GDM1 (cell line): ENCODE measurements at regions not wholly inside any gene's neighbourhood (a gene's known extent, or its start where the extent isn't known, plus 50 kb on each side); places are given as distances from the start of the nearest gene placed in this dataset.

Experiments used
- DNase-seq: peaks from one replicate; lab custom pipeline; 2025; lab: John Stamatoyannopoulos, UW

DNA sequence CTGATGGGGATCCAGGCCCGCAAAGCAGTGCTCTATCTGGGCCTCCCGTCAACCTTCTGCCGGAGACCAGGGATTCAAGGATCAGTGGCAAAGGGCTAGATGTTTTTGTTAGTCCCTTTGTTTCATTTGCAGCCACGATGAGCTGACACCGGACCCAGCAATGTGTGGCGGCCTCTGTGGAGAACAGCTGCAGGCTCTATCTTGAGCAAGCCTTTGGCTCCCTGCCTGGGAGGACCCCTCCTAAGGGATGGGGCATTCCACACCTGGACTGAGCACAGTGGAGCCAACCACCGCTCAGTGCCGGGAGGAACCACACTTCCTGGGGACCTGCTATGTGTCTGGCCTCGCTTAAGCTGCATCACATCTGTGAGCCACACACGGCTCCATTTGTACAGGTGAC, 215.8 kb downstream of the RBFOX3 start:
- DNase-seq = no peak

GRCh38 chr17:79393358-79394052, 217.3 kb downstream of the RBFOX3 start:
- DNase-seq = peak; percentile 35

GRCh38 chr17:79392598-79392997, 218.3 kb downstream of the RBFOX3 start:
- DNase-seq = no peak

GRCh38 chr17:79391376-79392233, 219.2 kb downstream of the RBFOX3 start:
- peak; percentile 18 for DNase-seq

- DNase-seq = no peak
Measured at GRCh38 chr17:79389896-79390295, 221.0 kb downstream of the RBFOX3 start.

DNA sequence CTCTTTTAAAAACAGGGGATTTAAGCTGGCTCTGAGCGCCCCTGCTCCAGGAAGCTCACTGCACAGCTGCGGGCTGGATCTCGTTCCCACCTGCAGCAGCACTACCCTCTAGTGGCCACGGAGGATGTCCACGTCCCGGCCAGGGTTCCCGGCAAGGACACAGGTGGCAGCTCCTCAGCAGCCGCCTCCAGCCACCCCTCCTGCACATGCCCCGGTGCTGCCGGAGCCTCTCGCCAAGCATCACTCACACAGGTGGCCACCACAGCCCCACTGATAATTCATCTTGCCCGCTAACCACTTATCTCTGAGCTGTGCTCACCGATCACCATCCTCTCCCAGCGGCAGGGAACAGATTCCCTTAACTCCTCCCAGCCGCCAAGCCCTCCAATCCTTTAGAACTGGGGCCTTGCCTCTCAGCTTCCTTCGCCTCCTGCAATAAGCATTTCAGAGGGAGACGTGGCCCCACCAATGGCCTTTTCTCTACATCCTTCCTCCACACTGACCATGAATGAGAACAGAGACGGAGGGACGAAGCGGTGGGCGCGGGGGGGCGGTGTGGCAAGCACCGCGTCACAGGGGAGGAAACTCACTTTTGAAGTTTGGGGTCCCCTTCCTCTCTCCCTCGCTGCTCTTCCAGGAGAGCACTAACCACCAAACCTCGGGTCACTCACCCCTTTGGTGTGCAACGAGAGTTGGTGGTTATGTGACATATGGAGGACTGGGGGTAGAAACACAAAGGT, 222.1 kb downstream of the RBFOX3 start:
- DNase-seq = no peak

DNA sequence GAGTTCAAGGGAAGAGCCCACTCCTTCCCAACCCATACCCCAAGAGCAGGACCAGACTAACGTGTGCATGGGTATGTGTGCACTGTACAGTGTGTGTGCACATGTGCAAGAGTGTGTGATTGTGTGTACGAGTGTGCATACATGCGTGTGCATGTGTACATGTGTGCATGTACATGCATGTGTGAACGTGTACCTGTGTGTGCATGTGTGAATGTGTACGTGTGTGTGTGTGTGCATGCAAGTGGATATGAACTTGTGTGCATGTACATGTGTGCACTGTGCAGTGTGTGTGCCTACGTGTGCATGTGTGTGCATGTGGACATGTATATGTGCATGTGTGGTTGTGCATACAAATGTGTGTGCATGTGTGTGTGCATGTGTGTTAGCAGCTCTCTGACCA, 223.1 kb downstream of the RBFOX3 start:
- DNase-seq = no peak

DNA sequence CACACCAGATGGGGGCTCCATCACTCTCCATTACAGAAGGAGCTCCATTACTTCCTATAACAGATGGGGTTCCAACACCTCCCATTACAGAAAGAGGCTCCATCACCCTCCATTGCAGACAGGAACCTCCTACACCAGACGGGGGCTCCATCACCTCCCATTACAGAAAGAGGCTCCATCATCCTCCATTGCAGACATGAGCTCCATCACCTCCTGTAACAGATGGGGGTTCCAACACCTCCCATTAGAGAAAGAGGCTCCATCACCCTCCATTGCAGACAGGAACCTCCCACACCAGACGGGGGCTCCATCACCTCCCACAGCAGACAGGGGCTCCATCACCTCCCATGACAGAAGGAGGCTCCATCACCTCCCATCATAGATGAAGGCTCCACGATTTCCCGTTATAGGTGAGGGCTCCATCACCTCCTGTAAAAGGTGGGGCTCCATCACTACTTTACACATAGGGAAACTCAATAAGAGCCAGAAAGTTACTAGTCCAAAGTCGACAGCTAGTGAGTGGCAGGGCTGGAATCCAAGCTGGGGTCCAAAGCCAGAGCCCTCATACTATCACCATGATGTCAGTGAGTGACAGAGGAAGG, 224.8 kb downstream of the RBFOX3 start:
- no peak for DNase-seq

GRCh38 chr17:79382313-79382712, 228.5 kb downstream of the RBFOX3 start:
- DNase-seq = no peak

GRCh38 chr17:79379700-79380445, 231.0 kb downstream of the RBFOX3 start:
- no peak for DNase-seq

DNA sequence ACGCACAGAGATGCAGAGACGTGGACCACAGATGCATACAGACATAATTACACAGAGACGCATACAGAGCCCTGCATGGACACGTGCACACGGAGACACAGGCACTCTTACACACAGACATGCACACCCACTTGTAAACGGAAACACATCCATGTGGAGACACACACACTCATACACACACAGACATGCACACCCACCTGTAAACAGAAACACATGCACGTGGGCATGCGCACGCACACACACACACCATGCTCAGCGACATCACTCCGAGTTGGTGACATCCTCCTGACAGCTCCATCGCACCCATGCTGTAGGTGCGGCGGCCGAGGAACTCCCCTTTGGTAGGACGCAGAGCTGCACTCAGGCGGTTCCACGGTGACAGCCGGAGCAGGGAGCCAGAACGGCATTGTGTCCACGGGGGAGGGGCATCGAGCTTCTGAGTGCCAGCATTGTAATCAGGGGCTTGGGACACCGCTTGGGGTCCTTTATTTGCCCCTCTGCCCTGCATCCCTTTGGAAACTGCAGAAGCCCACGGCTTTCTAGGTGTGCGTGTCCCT, 233.5 kb downstream of the RBFOX3 start:
- no peak for DNase-seq

- no peak for DNase-seq
Measured at GRCh38 chr17:79374807-79375206, 236.0 kb downstream of the RBFOX3 start.

DNA sequence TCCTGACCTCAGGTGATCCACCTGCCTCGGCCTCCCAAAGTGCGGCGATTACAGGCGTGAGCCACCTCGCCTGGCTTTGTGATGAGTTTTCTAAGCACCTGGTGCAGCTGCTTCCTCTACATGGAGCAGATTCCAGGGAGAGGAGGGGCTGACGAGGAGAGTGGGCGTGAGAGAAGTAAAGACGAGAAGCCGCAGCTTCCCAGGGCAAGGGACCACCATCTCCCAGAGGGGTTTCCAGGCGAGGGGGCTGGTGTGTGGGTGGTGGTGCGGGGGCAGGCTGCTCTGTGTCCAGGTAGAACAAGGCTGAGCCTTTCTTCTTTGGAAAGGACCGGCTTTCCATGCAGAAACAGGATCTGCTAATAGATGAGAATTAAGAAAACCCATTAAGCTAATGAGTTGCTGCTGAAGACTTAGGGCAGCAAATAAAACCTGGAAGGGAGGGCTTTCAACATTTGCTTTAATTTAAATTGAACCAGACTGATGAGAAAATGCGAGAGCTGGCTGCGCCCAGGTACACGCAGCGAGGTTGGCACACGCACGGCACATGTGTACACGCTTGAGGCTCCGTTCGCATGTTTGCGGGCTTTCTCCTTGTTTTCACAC, 236.7 kb downstream of the RBFOX3 start:
- DNase-seq = no peak

DNA sequence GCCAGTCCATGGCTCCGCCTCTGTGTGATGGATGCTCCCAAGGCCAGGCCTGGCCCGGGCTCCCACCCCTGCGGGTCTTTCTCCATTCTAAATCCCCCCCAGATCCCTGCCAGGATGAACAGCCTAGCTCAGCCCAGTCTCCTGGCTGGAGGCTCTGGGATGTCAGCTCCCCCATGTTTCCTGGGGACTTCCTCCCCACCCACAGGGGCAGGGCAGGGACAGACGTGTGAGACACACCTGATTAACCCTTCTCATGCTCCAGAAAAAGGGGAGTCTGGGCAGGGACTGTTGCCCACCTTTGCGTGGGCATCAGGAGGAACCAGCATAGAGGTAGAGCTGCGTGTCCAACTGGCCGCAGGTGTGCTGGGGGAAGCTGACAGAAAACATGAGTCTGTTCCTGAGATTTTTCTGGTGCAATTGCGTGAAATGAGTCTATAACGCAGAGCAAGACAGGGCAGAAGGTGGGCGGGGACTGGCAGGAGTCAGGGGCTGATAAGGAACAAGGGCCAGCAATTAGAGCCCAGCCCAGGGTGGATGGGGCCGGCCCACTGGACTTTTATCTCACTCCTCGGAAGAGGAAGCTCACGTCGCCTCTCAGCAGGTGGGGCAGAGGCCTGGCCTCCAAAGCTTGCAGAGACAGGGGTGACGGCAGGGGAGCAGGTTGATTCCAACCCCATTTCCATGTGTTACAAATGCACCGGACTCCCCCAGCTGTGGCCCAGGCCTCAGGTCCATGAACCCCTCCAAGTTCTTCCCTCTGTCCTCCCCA, 238.2 kb downstream of the RBFOX3 start:
- no peak for DNase-seq

DNA sequence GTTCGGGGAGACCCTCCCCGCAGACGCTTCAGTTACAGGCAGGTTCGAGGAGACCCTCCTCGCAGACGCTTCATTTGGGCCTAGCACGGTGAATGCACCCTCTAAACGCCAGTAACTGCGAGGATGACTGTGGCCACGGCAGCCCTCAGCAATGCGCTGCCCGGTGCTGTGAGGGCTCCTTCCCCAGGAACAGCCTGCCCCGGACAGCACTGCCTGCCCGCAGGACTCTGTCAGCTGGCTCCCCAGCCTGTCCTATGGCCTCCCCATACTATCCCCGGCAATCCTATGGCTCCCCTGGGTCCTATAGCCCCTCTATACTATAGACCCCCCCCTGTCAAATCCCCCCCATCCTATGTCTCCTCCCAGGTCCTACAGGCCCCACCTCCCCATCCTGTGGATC, 238.9 kb downstream of the RBFOX3 start:
- DNase-seq = no peak

GRCh38 chr17:79370594-79370993, 240.3 kb downstream of the RBFOX3 start:
- DNase-seq = no peak

- DNase-seq = no peak
Measured at GRCh38 chr17:79370126-79370525, 240.7 kb downstream of the RBFOX3 start.

- no peak for DNase-seq
Measured at GRCh38 chr17:79369532-79369931, 241.3 kb downstream of the RBFOX3 start.

- DNase-seq = no peak
Measured at GRCh38 chr17:79369001-79369400, 241.8 kb downstream of the RBFOX3 start.

DNA sequence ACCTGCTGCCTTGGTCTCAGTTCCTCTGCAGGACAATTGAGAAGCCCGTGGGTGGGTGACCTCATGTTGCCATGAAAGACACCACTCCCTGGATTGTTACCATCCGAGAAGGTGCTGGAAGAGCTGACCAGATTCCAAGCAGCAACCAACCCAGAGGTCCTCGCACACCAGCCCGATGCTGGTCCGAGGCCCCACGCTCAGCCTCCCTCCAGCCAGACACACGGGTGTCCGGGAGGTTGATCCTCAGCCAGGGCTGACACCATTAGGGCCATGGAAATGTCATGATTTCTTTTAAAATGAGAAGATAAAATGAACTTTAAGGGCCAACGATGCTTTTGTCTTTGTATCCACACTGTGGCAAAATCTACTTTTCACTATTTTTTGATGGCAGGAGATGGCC, 242.3 kb downstream of the RBFOX3 start:
- DNase-seq = no peak
